Adrenal gland (tissue), 5 donors: ENCODE measurements at regions not wholly inside any gene's neighbourhood (a gene's known extent, or its start where the extent isn't known, plus 50 kb on each side); places are given as distances from the start of the nearest gene placed in this dataset.

Source experiments
- POLR2A ChIP-seq, 2 donors: fragments of 450-650 bp; IDR thresholded peaks; one replicate each; pipeline ENCODE4 v1.6.1; 2017; ENCODE audit warnings: antibody characterized with exemption in 2 of 2, mild to moderate bottlenecking in 2 of 2, moderate library complexity in 1 of 2
- TF ChIP-seq, protein P1 (sequence below), 6 experiments: fragments of 450-650 bp in 4 of 6; fragments of 200-600 bp in 2 of 6; sonication (generic) in 1 of 6; IDR thresholded peaks; 1 replicate in 5 of 6; 2 replicates in 1 of 6; pipeline versions ENCODE4 v1.5.1 to v1.8.0; 2016 to 2021; ENCODE audit warnings: antibody characterized with exemption in 6 of 6, mild to moderate bottlenecking in 2 of 6, moderate library complexity in 1 of 6
- donor health status: DM: no; HTN: no; CAD: no.

- TF ChIP-seq, protein P1, sequence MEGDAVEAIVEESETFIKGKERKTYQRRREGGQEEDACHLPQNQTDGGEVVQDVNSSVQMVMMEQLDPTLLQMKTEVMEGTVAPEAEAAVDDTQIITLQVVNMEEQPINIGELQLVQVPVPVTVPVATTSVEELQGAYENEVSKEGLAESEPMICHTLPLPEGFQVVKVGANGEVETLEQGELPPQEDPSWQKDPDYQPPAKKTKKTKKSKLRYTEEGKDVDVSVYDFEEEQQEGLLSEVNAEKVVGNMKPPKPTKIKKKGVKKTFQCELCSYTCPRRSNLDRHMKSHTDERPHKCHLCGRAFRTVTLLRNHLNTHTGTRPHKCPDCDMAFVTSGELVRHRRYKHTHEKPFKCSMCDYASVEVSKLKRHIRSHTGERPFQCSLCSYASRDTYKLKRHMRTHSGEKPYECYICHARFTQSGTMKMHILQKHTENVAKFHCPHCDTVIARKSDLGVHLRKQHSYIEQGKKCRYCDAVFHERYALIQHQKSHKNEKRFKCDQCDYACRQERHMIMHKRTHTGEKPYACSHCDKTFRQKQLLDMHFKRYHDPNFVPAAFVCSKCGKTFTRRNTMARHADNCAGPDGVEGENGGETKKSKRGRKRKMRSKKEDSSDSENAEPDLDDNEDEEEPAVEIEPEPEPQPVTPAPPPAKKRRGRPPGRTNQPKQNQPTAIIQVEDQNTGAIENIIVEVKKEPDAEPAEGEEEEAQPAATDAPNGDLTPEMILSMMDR (IDR thresholded peaks at IDR 0.05), result no peak
- TF ChIP-seq POLR2A (IDR thresholded peaks at IDR 0.05), result no peak
These were observed 140.8 kb upstream of the SETBP1 start for GRCh38 chr18:44539926-44540325.
